K562 (cell line): ENCODE measurements at regions not wholly inside any gene's neighbourhood (a gene's known extent, or its start where the extent isn't known, plus 50 kb on each side); places are given as distances from the start of the nearest gene placed in this dataset.

Experiments
- ATAC-seq: fragments of 200-7000 bp; cut with Tn5 transposase; 3 replicates; pipeline ENCODE4 v1.9.1; 2020; ENCODE audit warnings: moderate library complexity
- BruUV-seq: library from RNA; stranded (reverse); fragments of 400-500 nt; replicated peaks from 2 replicates; lab custom pipeline; 2021; lab: Mats Ljungman, UMichigan
- CTCF ChIA-PET: fragments of 300-600 bp; formaldehyde crosslinking; extraction: SDS; loops from one replicate; lab custom pipeline; 2021; ENCODE audit warnings: low intra/inter-chr PET ratio; lab: Yijun Ruan, JAX
- POLR2A ChIA-PET: fragments of 300-600, 350-650 bp; sonication (Branson Sonifier 250); formaldehyde crosslinking; extraction: SDS; loops from one replicate; lab custom pipeline; 2021; ENCODE audit warnings: antibody characterized with exemption, inconsistent platforms; lab: Yijun Ruan, JAX
- DNase-seq, 4 experiments: peaks; one replicate each; pipeline versions ENCODE4 v3.0.0 to v3.0.0-alpha.2; 2011 to 2018; ENCODE audit warnings: low spot score in 3 of 4, mixed read lengths in 3 of 4; ENCODE audit errors: extremely low read depth in 1 of 4
- FAIRE-seq: peaks from 2 replicates; lab custom pipeline; 2011; peaks lifted over from hg19 to GRCh38; lab: Jason Lieb, UNC
- H2AFZ ChIP-seq: 2 replicates; pipeline ENCODE4 v1.6.0; 2011; ENCODE audit warnings: low read depth, low read length, control low read depth, inconsistent platforms
- H3K27ac ChIP-seq: fragments of 200-600 bp; 3 replicates; pipeline ENCODE4 v1.8.0; 2011; ENCODE audit warnings: low read depth, mild to moderate bottlenecking, control low read depth, inconsistent platforms, low read length, moderate library complexity, mixed read lengths; ENCODE audit errors: extremely low read depth
- H3K27me3 ChIP-seq, 2 experiments: fragments of 300-600 bp in 1 of 2; 2 replicates in 1 of 2; 3 replicates in 1 of 2; pipeline versions ENCODE4 v1.6.0 to v1.8.0; 2011; ENCODE audit warnings: inconsistent platforms in 2 of 2, low read length in 2 of 2, mild to moderate bottlenecking in 1 of 2, mixed read lengths in 1 of 2, moderate library complexity in 1 of 2; ENCODE audit not compliant: control insufficient read depth in 2 of 2, insufficient read depth in 2 of 2
- H3K36me3 ChIP-seq: fragments of 300-600 bp; 3 replicates; pipeline ENCODE4 v1.8.0; 2011; ENCODE audit warnings: mild to moderate bottlenecking, low read length, inconsistent platforms; ENCODE audit not compliant: control insufficient read depth, insufficient read depth
- H3K4me1 ChIP-seq, 2 experiments: fragments of 200-600 bp in 1 of 2; replicated peaks in 1 of 2; 2 replicates in 1 of 2; 3 replicates in 1 of 2; pipeline versions ENCODE4 v1.5.1 to v1.8.0; 2011; ENCODE audit warnings: inconsistent platforms in 2 of 2, low read length in 2 of 2, mild to moderate bottlenecking in 1 of 2, mixed read lengths in 1 of 2, moderate library complexity in 1 of 2; ENCODE audit not compliant: control insufficient read depth in 2 of 2, insufficient read depth in 2 of 2
- H3K4me2 ChIP-seq: 2 replicates; pipeline ENCODE4 v1.6.1; 2011; ENCODE audit warnings: low read length, control low read depth, inconsistent platforms, mixed read lengths; ENCODE audit not compliant: insufficient read depth
- H3K4me3 ChIP-seq: fragments of 200-600 bp; sonication (generic), shearing (Covaris generic); 2 replicates; pipeline ENCODE4 v1.5.1; 2016; ENCODE audit warnings: control low read depth, inconsistent platforms
- H3K79me2 ChIP-seq: fragments of 200-600 bp; 3 replicates; pipeline ENCODE4 v1.8.0; 2011; ENCODE audit warnings: low read length, inconsistent platforms; ENCODE audit not compliant: control insufficient read depth, insufficient read depth
- H3K9ac ChIP-seq, 2 experiments: 2 replicates each; pipeline versions ENCODE4 v1.6.0 to v1.6.1; 2011; ENCODE audit warnings: low read depth in 2 of 2, low read length in 2 of 2, control low read depth in 1 of 2, inconsistent platforms in 1 of 2, mild to moderate bottlenecking in 1 of 2, mixed read lengths in 1 of 2; ENCODE audit not compliant: insufficient read depth in 1 of 2
- H3K9me1 ChIP-seq: one replicate; pipeline ENCODE4 v1.6.0; 2011; ENCODE audit warnings: inconsistent platforms, mild to moderate bottlenecking, low read length, moderate library complexity; ENCODE audit not compliant: control insufficient read depth, insufficient read depth
- H3K9me3 ChIP-seq: replicated peaks from 2 replicates; pipeline ENCODE4 v1.5.1; 2011; ENCODE audit warnings: low read depth, low read length, inconsistent platforms; ENCODE audit not compliant: control insufficient read depth, insufficient read depth
- H4K20me1 ChIP-seq: replicated peaks from 2 replicates; pipeline ENCODE4 v1.6.1; 2011; ENCODE audit warnings: low read length, inconsistent platforms, mixed read lengths; ENCODE audit not compliant: control insufficient read depth, insufficient read depth
- CBFA2T2 ChIP-seq: fragments of 450-650 bp; conservative IDR thresholded peaks from 2 replicates; pipeline ENCODE4 v1.6.1; 2017; ENCODE audit warnings: mild to moderate bottlenecking
- HDGF ChIP-seq: fragments of 450-650 bp; IDR thresholded peaks from 2 replicates; pipeline ENCODE4 v1.6.1; 2016
- HIVEP1 ChIP-seq: fragments of 250-450 bp; sonication (Bioruptor Pico); IDR thresholded peaks from 2 replicates; pipeline ENCODE4 v1.4.0; 2020; ENCODE audit warnings: mild to moderate bottlenecking
- KAT8 ChIP-seq: fragments of 450-650 bp; IDR thresholded peaks from 2 replicates; pipeline ENCODE4 v1.6.1; 2016; ENCODE audit warnings: low read depth, mild to moderate bottlenecking
- L3MBTL2 ChIP-seq: fragments of 450-650 bp; IDR thresholded peaks from 2 replicates; pipeline ENCODE4 v1.6.1; 2016; ENCODE audit warnings: mild to moderate bottlenecking, moderate library complexity
- NCOR1 ChIP-seq: fragments of 450-650 bp; IDR thresholded peaks from 2 replicates; pipeline ENCODE4 v1.6.1; 2016; ENCODE audit warnings: mild to moderate bottlenecking, moderate library complexity
- RBBP5 ChIP-seq: fragments of 200-600 bp; sonication (generic); IDR thresholded peaks from 2 replicates; pipeline ENCODE4 v1.6.1; 2012; ENCODE audit warnings: borderline replicate concordance, mild to moderate bottlenecking, low read length, control low read depth, inconsistent platforms; ENCODE audit not compliant: insufficient read depth, poor library complexity, severe bottlenecking
- WGBS: fragments of 100-300 bp; shearing (Covaris generic); methylation state at CpG from one replicate; pipeline ENCODE4 v1.1.6; 2016; ENCODE audit warnings: low coverage, mixed read lengths; ENCODE audit not compliant: insufficient coverage; ENCODE audit errors: missing lambda C conversion rate; 5-methylcytosine and 5-hydroxymethylcytosine counted together
- in situ Hi-C: fragments of 300-500 bp; cut with MboI; formaldehyde crosslinking; loops from 4 replicates; pipeline ENCODE4 v1.15.0; 2018; ENCODE audit warnings: inconsistent platforms, mixed read lengths
- intact Hi-C: fragments of 100-400 bp; cut with micrococcal nuclease; formaldehyde crosslinking; loops from 2 replicates; pipeline ENCODE4 v1.14.2; 2022
- TF ChIP-seq, protein P1 (sequence below), 2 experiments: fragments of 450-650 bp; IDR thresholded peaks; 2 replicates each; pipeline ENCODE4 v1.6.1; 2016; ENCODE audit warnings: mild to moderate bottlenecking in 2 of 2, borderline replicate concordance in 1 of 2, low read depth in 1 of 2, moderate library complexity in 1 of 2
- TF ChIP-seq, protein P2 (sequence below): sonication (generic); formaldehyde crosslinking; IDR thresholded peaks from 2 replicates; pipeline ENCODE4 v1.8.0; 2023; ENCODE audit warnings: missing genetic modification reagents, mild to moderate bottlenecking, borderline replicate concordance

DNA sequence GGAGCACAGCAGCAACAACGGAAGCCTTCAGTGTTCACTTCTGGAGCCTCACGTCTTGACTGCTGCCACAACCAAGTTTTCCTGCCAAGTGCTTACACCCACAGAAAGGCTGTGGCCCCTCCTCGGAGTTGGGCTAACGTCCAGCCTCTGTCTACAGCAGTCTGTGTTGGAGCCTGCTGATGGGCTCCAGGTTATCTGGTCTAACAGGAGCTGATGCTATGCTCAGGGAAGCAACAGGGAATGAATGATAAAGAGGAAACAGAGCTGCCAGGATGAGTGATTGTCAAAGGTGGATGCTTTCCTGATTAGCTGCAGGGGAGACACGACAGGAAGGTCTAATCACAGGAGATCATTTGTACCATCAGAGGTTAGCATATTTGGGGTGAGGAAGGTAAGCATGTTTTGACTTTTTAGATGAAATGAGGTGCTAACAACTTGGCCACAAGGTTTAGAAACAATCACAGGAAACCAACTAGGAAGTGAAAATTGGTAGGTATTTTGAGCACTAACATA is 53.8 kb upstream of the RCBTB2 start:
- Histone ChIP-seq H3K27ac (no peak overlapping the region), H3K9ac (no peak overlapping the region; a peak in 1 of 4 replicates), H3K36me3 (no peaks in the 10 kb centered on the region), H3K4me2 (peak overlapping the region; percentile 18; the same call in 1 of the 2 replicates), H3K79me2 (no peaks in the 10 kb centered on the region), H3K9me1 (no peaks in the 10 kb centered on the region), H2AFZ (peak overlapping the region; percentile 32; the same call in 1 of the 2 replicates), H3K4me3 (no peak overlapping the region), H4K20me1 (no peaks in the 10 kb centered on the region), H3K9me3 (no peaks in the 10 kb centered on the region), H3K4me1 (peaks cover 0 to 5% of the 10 kb centered on the region in 2 experiments; a peak in 1 of 5 replicates), H3K27me3 (0 out of 5 replicates have a peak, but pooled peaks cover 0 to 3% of the 10 kb centered on the region in 2 experiments)
- intact Hi-C loops (no loop called here), in situ Hi-C loops (loop anchor here (25.0 kb wide), 1 partner anchor 249 kb away; no protein-coding TSS in a partner anchor)
- WGBS, result 0% methylated on average over 5 of the region's 5 CpGs
- CTCF ChIA-PET, result no interaction called here
- BruUV-seq, result no TSS peak
- POLR2A ChIA-PET, result no interaction called here
- FAIRE-seq (peak; percentile 69), ATAC-seq (peak; percentile 73), DNase-seq (peak in 3 of 4 experiments; percentile 10 to 71 (median 32))
- TF ChIP-seq, protein P1, sequence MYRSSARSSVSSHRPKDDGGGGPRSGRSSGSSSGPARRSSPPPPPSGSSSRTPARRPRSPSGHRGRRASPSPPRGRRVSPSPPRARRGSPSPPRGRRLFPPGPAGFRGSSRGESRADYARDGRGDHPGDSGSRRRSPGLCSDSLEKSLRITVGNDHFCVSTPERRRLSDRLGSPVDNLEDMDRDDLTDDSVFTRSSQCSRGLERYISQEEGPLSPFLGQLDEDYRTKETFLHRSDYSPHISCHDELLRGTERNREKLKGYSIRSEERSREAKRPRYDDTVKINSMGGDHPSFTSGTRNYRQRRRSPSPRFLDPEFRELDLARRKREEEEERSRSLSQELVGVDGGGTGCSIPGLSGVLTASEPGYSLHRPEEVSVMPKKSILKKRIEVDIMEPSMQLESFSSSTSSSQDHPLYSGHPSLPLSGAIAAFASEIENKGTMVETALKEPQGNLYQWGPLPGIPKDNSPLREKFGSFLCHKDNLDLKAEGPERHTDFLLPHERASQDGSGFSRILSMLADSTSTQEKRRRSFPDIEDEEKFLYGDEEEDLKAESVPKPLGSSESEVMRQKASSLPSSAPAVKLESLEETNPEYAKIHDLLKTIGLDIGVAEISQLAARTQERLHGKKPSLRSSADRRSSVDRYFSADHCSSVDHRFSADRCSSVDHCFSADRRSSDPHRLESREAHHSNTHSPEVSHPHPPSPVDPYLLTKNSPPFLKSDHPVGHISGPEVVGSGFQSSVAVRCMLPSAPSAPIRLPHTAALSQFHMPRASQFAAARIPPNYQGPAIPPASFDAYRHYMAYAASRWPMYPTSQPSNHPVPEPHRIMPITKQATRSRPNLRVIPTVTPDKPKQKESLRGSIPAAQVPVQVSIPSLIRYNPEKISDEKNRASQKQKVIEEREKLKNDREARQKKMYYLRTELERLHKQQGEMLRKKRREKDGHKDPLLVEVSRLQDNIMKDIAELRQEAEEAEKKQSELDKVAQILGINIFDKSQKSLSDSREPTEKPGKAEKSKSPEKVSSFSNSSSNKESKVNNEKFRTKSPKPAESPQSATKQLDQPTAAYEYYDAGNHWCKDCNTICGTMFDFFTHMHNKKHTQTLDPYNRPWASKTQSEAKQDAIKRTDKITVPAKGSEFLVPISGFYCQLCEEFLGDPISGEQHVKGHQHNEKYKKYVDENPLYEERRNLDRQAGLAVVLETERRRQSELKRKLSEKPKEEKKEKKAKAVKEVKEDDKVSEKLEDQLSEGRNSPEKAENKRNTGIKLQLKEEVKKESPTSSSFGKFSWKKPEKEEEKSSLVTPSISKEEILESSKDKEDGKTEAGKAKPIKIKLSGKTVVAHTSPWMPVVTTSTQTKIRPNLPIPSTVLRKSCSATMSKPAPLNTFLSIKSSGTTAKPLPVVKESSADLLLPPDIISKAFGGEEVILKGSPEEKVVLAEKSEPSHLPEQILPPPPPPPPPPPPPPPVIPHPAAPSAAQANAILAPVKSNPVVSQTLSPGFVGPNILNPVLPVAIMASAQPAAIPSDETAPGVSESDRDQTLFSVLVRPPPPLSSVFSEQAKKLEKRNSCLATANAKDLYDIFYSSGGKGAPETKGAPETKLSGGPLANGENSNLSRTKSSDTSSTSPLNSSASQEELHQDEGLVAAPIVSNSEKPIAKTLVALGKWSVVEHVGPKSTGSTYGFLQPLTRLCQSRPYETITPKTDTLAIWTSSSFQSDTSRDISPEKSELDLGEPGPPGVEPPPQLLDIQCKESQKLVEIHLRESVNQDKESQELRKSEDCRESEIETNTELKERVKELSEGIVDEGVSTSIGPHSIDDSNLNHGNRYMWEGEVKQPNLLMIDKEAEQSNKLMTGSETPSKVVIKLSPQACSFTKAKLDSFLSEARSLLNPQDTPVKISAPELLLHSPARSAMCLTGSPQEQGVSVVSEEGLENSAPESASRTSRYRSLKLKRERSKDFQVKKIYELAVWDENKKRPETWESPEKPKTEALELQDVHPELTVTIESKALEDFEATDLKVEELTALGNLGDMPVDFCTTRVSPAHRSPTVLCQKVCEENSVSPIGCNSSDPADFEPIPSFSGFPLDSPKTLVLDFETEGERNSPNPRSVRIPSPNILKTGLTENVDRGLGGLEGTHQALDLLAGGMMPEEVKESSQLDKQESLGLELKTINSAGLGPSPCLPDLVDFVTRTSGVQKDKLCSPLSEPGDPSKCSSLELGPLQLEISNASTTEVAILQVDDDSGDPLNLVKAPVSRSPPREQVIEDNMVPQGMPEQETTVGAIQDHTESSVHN (IDR thresholded peaks at IDR 0.05; ENCODE audit: borderline replicate concordance in 1 of 2, low read depth in 1 of 2), result no peak
- TF ChIP-seq HIVEP1 (CRISPR knock-in tag) (no peak), RBBP5 (no peak), NCOR1 (peak; percentile 69; the same call in 1 of the 2 replicates), HDGF (no peak), KAT8 (no peak), CBFA2T2 (peak; percentile 81), L3MBTL2 (no peak)
- TF ChIP-seq, protein P2, sequence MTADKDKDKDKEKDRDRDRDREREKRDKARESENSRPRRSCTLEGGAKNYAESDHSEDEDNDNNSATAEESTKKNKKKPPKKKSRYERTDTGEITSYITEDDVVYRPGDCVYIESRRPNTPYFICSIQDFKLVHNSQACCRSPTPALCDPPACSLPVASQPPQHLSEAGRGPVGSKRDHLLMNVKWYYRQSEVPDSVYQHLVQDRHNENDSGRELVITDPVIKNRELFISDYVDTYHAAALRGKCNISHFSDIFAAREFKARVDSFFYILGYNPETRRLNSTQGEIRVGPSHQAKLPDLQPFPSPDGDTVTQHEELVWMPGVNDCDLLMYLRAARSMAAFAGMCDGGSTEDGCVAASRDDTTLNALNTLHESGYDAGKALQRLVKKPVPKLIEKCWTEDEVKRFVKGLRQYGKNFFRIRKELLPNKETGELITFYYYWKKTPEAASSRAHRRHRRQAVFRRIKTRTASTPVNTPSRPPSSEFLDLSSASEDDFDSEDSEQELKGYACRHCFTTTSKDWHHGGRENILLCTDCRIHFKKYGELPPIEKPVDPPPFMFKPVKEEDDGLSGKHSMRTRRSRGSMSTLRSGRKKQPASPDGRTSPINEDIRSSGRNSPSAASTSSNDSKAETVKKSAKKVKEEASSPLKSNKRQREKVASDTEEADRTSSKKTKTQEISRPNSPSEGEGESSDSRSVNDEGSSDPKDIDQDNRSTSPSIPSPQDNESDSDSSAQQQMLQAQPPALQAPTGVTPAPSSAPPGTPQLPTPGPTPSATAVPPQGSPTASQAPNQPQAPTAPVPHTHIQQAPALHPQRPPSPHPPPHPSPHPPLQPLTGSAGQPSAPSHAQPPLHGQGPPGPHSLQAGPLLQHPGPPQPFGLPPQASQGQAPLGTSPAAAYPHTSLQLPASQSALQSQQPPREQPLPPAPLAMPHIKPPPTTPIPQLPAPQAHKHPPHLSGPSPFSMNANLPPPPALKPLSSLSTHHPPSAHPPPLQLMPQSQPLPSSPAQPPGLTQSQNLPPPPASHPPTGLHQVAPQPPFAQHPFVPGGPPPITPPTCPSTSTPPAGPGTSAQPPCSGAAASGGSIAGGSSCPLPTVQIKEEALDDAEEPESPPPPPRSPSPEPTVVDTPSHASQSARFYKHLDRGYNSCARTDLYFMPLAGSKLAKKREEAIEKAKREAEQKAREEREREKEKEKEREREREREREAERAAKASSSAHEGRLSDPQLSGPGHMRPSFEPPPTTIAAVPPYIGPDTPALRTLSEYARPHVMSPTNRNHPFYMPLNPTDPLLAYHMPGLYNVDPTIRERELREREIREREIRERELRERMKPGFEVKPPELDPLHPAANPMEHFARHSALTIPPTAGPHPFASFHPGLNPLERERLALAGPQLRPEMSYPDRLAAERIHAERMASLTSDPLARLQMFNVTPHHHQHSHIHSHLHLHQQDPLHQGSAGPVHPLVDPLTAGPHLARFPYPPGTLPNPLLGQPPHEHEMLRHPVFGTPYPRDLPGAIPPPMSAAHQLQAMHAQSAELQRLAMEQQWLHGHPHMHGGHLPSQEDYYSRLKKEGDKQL (CRISPR knock-in tag), result no peak
